ENCODE measurements at regions not wholly inside any gene's neighbourhood (a gene's known extent, or its start where the extent isn't known, plus 50 kb on each side); places are given as distances from the start of the nearest gene placed in this dataset.

DNA sequence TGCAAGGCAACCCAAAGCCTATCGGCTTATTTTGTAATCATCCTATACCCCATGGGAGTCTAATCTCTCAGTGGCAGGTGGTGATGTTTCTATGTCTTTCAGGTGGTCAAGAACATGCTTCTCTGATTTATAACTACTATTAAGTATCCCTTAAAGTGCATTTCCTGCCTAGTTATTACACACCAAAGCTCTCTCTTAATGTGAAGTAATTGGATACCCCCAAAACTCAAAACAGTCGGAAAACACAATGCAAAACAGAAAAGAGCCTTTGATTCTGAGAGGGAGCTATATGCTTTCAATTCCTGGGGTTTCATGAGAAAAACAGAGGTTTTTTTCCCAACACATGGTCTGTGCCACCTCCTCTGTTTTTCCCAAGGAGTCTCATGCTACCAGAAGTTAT lies 416.4 kb downstream of the CSNK1G3 start:
- H3K4me1 ChIP-seq, result no peaks in the 10 kb centered on the region
- DNase-seq, result no peak
- no peak overlapping the region for H3K27ac ChIP-seq
- H3K9ac ChIP-seq (ENCODE audit: low read depth in 2 of 2, low read length in 2 of 2), result no peak overlapping the region
- intact Hi-C loops (cut with DNase I), result no loop called here
- H3K9me3 ChIP-seq, result no peaks in the 10 kb centered on the region
- H3K36me3 ChIP-seq, result no peaks in the 10 kb centered on the region
- H3K4me3 ChIP-seq, result no peak overlapping the region
- no peaks in the 10 kb centered on the region for H3K27me3 ChIP-seq
- TF ChIP-seq, protein P1, sequence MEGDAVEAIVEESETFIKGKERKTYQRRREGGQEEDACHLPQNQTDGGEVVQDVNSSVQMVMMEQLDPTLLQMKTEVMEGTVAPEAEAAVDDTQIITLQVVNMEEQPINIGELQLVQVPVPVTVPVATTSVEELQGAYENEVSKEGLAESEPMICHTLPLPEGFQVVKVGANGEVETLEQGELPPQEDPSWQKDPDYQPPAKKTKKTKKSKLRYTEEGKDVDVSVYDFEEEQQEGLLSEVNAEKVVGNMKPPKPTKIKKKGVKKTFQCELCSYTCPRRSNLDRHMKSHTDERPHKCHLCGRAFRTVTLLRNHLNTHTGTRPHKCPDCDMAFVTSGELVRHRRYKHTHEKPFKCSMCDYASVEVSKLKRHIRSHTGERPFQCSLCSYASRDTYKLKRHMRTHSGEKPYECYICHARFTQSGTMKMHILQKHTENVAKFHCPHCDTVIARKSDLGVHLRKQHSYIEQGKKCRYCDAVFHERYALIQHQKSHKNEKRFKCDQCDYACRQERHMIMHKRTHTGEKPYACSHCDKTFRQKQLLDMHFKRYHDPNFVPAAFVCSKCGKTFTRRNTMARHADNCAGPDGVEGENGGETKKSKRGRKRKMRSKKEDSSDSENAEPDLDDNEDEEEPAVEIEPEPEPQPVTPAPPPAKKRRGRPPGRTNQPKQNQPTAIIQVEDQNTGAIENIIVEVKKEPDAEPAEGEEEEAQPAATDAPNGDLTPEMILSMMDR (IDR thresholded peaks at IDR 0.05), result no peak

DNA sequence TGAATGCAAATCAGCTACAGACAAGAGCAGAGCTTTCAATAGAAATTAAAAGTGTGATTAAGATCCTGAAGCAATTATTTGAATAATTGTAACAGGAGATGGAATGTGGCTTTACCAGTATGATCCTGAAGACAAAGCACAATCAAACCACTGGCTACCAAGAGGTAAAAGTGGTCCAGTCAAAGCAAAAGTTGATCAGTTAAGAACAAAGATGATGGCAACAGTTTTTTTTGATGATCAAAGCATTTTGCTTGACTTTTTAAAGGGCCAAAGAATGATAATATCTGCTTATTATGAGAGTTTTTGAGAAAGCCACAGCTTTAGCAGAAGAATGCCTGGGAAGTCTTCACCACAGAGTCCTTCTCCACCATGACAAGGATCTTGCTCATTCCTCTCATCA lies 409.2 kb downstream of the CSNK1G3 start:
- Histone ChIP-seq H3K9me3 (no peaks in the 10 kb centered on the region), H3K4me3 (no peak overlapping the region), H3K4me1 (no peaks in the 10 kb centered on the region), H3K9ac (ENCODE audit: low read depth in 2 of 2, low read length in 2 of 2) (no peak overlapping the region), H3K27ac (no peak overlapping the region), H3K27me3 (no peaks in the 10 kb centered on the region), H3K36me3 (no peaks in the 10 kb centered on the region)
- intact Hi-C loops (cut with DNase I), result no loop called here
- TF ChIP-seq, protein P1 (IDR thresholded peaks at IDR 0.05), result no peak
- no peak for DNase-seq

DNA sequence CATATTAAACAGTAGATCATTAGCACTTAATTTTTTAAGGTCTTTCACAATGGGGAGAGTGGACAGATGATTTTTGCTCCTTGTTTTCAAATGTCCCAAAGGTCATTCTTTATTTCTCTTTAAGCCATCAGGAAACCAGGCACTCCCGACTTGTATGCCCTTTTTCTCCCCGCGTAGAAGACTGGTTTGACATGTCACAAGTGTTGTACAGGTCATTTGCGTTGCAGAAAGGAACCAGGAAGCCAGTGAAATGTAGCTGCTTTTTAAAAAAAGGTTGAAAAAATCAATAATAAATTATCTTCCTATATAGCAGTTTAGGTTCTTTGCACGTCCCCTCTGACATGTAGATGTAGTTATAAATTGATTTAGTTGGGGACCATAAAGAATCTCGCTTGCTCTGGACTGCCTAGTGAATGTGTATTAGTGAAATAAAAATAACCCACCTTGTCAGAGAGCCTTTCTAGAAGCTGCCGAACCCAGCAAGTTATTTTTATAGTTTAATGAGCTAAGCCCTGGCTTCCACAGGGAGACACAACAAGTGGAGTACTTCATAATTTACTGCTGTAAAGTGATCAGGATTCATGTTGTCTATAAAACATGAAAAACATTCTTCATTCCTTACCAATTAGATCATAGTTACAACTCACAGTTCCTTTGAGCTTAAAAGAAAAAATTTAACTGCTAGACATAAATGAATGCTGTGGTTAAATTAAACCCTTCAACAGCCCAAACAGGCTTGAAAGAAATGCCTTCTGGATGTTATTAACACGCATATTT lies 404.6 kb downstream of the CSNK1G3 start:
- intact Hi-C loops (cut with DNase I), result no loop called here
- no peak overlapping the region for H3K27ac ChIP-seq
- no peaks in the 10 kb centered on the region for H3K9me3 ChIP-seq

DNA sequence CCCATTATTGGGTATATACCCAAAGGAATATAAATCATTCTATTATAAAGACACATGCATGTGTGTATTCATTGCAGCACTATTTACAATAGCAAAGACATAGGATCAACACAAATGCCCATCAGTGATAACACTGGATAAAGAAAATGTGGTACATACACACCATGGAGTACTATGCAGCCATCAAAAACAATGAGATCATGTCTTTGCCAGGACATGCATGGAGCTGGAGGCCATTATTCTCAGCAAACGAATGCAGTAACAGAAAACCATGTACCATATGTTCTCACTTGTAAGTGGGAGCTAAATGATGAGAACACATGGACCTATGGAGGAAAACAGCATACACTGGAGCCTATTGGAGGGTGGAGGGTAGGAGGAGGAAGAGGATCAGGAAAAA lies 402.4 kb downstream of the CSNK1G3 start:
- H3K27me3 ChIP-seq, result no peaks in the 10 kb centered on the region

More for the DNA sequence above, 404.6 kb downstream of the CSNK1G3 start:
- DNase-seq, result no peak
- H3K27me3 ChIP-seq, result no peaks in the 10 kb centered on the region
- H3K4me3 ChIP-seq, result no peak overlapping the region
- H3K9ac ChIP-seq (ENCODE audit: low read depth in 2 of 2, low read length in 2 of 2), result no peak overlapping the region
- no peaks in the 10 kb centered on the region for H3K36me3 ChIP-seq
- no peaks in the 10 kb centered on the region for H3K4me1 ChIP-seq
- TF ChIP-seq, protein P1 (IDR thresholded peaks at IDR 0.05), result no peak

DNA sequence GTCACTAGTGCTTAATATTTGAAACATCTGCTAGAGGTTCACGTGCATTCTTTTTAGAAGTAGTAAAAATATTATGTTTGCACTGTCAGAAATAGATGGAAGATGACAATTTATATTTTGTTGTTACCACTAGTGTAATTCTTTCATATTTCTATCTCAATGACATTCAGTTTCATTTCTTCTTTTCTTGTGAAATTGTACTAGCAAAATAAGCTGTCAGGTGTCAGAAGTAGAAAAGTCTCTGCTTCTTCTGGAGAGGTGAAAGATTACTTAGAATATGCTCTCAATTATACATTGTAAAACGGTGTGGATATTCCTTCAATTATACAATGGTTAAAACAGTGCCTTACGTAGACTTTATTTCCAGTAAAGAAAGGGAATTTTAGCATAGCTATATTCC lies 395.4 kb downstream of the CSNK1G3 start:
- no peaks in the 10 kb centered on the region for H3K9me3 ChIP-seq
- no peaks in the 10 kb centered on the region for H3K27me3 ChIP-seq
- DNase-seq, result no peak
- no peak overlapping the region for H3K9ac ChIP-seq (ENCODE audit: low read depth in 2 of 2, low read length in 2 of 2)
- no peaks in the 10 kb centered on the region for H3K36me3 ChIP-seq
- H3K4me1 ChIP-seq, result no peaks in the 10 kb centered on the region
- intact Hi-C loops (cut with DNase I), result no loop called here
- TF ChIP-seq, protein P1 (IDR thresholded peaks at IDR 0.05), result no peak
- no peak overlapping the region for H3K27ac ChIP-seq
- no peak overlapping the region for H3K4me3 ChIP-seq

More for the DNA sequence above, 402.4 kb downstream of the CSNK1G3 start:
- intact Hi-C loops (cut with DNase I), result no loop called here
- Histone ChIP-seq H3K27ac (no peak overlapping the region), H3K4me3 (no peak overlapping the region), H3K4me1 (no peaks in the 10 kb centered on the region), H3K36me3 (no peaks in the 10 kb centered on the region), H3K9me3 (no peaks in the 10 kb centered on the region), H3K9ac (ENCODE audit: low read depth in 2 of 2, low read length in 2 of 2) (no peak overlapping the region)
- TF ChIP-seq, protein P1 (IDR thresholded peaks at IDR 0.05), result no peak
- no peak for DNase-seq

Measured in colonic mucosa (tissue), 4 donors.